C4-2B (cell line): ENCODE measurements at regions not wholly inside any gene's neighbourhood (a gene's known extent, or its start where the extent isn't known, plus 50 kb on each side); places are given as distances from the start of the nearest gene placed in this dataset.

Experiments
- ZFX ChIP-seq: fragments of 450-650 bp; IDR thresholded peaks from 2 replicates; pipeline ENCODE4 v1.6.1; 2017
- TF ChIP-seq, protein P1 (sequence below): fragments of 450-650 bp; conservative IDR thresholded peaks from 2 replicates; pipeline ENCODE4 v1.5.1; 2017; ENCODE audit warnings: mild to moderate bottlenecking

DNA sequence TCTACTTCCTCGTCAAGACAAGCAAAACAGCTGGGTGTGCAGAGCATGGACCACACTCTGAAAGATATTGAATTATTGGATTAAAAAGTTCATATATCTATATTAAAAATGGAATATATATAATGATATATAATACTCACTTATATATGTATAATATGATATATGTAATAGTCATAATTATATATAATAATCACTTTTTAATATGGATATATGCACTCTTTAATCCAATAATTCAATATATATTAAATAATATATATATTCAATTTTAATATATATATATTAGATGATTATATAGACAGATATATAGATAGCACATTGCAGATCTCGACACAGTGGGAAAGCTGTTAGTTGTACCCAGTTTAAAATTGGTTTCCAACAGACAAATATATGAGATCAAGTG, 182.1 kb upstream of the CARD18 start:
- TF ChIP-seq, protein P1, sequence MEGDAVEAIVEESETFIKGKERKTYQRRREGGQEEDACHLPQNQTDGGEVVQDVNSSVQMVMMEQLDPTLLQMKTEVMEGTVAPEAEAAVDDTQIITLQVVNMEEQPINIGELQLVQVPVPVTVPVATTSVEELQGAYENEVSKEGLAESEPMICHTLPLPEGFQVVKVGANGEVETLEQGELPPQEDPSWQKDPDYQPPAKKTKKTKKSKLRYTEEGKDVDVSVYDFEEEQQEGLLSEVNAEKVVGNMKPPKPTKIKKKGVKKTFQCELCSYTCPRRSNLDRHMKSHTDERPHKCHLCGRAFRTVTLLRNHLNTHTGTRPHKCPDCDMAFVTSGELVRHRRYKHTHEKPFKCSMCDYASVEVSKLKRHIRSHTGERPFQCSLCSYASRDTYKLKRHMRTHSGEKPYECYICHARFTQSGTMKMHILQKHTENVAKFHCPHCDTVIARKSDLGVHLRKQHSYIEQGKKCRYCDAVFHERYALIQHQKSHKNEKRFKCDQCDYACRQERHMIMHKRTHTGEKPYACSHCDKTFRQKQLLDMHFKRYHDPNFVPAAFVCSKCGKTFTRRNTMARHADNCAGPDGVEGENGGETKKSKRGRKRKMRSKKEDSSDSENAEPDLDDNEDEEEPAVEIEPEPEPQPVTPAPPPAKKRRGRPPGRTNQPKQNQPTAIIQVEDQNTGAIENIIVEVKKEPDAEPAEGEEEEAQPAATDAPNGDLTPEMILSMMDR, result no peak
- no peak for TF ChIP-seq ZFX
